Activated naive CD8-positive, alpha-beta T cell treated with anti-CD3 and anti-CD28 coated beads, Interleukin-2, amount 50 U/mL, for 24 hours (primary cell): ENCODE measurements at regions not wholly inside any gene's neighbourhood (a gene's known extent, or its start where the extent isn't known, plus 50 kb on each side); places are given as distances from the start of the nearest gene placed in this dataset.

Experiments used
- ATAC-seq: fragments of 150-1000 bp; cut with Tn5 transposase; one replicate; pipeline ENCODE4 v1.10.0; 2021
- DNase-seq: peaks from one replicate; pipeline ENCODE4 v3.0.0; 2021
- H3K27ac Mint-ChIP-seq: one replicate; pipeline ENCODE4 v1.8.0; 2021; ENCODE audit warnings: mild to moderate bottlenecking, mixed read lengths
- H3K27me3 Mint-ChIP-seq: one replicate; pipeline ENCODE4 v1.8.0; 2021; ENCODE audit warnings: mixed read lengths
- H3K36me3 Mint-ChIP-seq: one replicate; pipeline ENCODE4 v1.8.0; 2021; ENCODE audit warnings: low read depth, mixed read lengths
- H3K4me1 Mint-ChIP-seq: one replicate; pipeline ENCODE4 v1.8.0; 2021; ENCODE audit warnings: mixed read lengths
- H3K4me3 Mint-ChIP-seq: one replicate; pipeline ENCODE4 v1.8.0; 2021; ENCODE audit warnings: mild to moderate bottlenecking, moderate library complexity, mixed read lengths
- H3K9me3 Mint-ChIP-seq: one replicate; pipeline ENCODE4 v1.8.0; 2021; ENCODE audit warnings: mixed read lengths

DNA sequence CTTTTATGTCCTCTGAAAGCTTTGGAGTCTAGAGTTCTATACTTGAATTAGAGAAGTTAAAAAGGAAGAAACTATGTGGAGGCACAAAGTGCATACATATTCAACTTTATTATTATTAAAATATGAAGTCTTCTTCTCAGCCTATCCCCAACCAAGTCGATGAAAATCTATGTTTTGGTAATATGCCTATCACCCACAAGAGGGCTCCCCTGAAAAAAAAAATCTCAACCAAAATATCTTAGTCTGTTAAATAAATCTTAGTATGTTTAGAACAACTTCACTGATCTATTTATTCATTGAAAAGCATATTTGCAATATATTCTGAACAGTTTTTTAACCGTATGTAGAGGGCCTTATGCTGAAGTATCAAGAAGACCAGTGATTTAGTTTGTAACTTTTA is 804.5 kb downstream of the TDRD15 start:
- peaks cover 19% of the 10 kb centered on the region for H3K9me3 Mint-ChIP-seq
- ATAC-seq: no peak
- no peak overlapping the region for H3K4me3 Mint-ChIP-seq
- H3K36me3 Mint-ChIP-seq: no peaks in the 10 kb centered on the region
- H3K27me3 Mint-ChIP-seq: no peaks in the 10 kb centered on the region
- no peak for DNase-seq
- H3K4me1 Mint-ChIP-seq: no peaks in the 10 kb centered on the region
- H3K27ac Mint-ChIP-seq: no peak overlapping the region

- Mint-ChIP-seq H3K27ac (no peak overlapping the region), H3K27me3 (no peaks in the 10 kb centered on the region), H3K36me3 (no peaks in the 10 kb centered on the region), H3K9me3 (peaks cover 13% of the 10 kb centered on the region), H3K4me1 (no peaks in the 10 kb centered on the region), H3K4me3 (no peak overlapping the region)
- ATAC-seq: no peak
- no peak for DNase-seq
Measured at GRCh38 chr2:21930226-21930625, 806.5 kb downstream of the TDRD15 start.

GRCh38 chr2:21939967-21940366 is 816.2 kb downstream of the TDRD15 start:
- H3K27ac Mint-ChIP-seq: no peak overlapping the region
- peaks cover 16% of the 10 kb centered on the region for H3K9me3 Mint-ChIP-seq
- H3K27me3 Mint-ChIP-seq: no peaks in the 10 kb centered on the region
- H3K36me3 Mint-ChIP-seq: no peaks in the 10 kb centered on the region
- no peak overlapping the region for H3K4me3 Mint-ChIP-seq
- H3K4me1 Mint-ChIP-seq: no peaks in the 10 kb centered on the region
- DNase-seq: no peak
- no peak for ATAC-seq

DNA sequence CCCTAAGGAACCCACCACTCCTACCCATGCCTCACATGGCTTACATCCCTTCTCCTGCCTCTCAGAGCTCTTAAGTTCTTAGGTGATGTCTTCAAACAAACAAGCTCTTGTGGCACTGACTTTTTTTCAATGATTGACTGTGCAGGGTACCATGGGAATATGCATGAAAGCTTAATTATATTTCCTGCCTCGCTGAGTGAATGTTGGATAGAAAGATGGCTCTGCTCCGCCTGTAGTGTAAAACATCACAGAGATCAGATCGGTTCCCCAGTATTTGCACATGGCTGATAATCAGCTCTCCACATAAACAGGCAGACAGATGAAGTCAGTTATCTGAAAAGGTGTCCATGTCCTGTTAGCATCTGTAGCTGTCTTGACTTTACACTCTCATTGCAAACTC is 820.8 kb downstream of the TDRD15 start:
- Mint-ChIP-seq H3K27ac (no peak overlapping the region), H3K36me3 (no peaks in the 10 kb centered on the region), H3K27me3 (no peaks in the 10 kb centered on the region), H3K4me1 (no peaks in the 10 kb centered on the region), H3K9me3 (peaks cover 24% of the 10 kb centered on the region), H3K4me3 (no peak overlapping the region)
- ATAC-seq (no peak), DNase-seq (no peak)

GRCh38 chr2:21945658-21946057 is 821.9 kb downstream of the TDRD15 start:
- H3K36me3 Mint-ChIP-seq: no peaks in the 10 kb centered on the region
- no peaks in the 10 kb centered on the region for H3K4me1 Mint-ChIP-seq
- no peaks in the 10 kb centered on the region for H3K27me3 Mint-ChIP-seq

DNA sequence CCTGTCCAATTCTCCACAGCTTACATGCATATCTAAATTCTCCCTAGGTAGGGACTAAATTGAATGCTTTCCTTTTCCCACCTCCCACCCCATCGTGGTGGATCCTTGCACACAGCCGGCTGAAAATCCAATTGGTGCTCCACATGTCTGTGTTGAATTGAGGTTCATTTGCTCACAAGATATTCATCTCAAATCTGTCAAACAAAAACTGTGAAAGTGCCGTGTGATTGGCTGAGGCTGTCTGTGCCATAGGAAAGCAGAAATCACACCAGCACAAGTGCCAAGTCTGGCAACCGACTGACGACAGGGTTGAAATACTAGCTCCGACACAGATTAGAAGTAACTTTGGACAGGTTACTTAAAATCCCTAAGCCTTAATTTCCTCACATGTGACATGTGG is 823.3 kb downstream of the TDRD15 start:
- no peak for DNase-seq
- no peak for ATAC-seq
- no peaks in the 10 kb centered on the region for H3K4me1 Mint-ChIP-seq
- no peak overlapping the region for H3K27ac Mint-ChIP-seq
- no peak overlapping the region for H3K4me3 Mint-ChIP-seq
- H3K36me3 Mint-ChIP-seq: no peaks in the 10 kb centered on the region
- H3K9me3 Mint-ChIP-seq: peaks cover 20% of the 10 kb centered on the region
- H3K27me3 Mint-ChIP-seq: no peaks in the 10 kb centered on the region

More at GRCh38 chr2:21945658-21946057, 821.9 kb downstream of the TDRD15 start:
- H3K9me3 Mint-ChIP-seq: peaks cover 24% of the 10 kb centered on the region
- H3K27ac Mint-ChIP-seq: no peak overlapping the region
- H3K4me3 Mint-ChIP-seq: no peak overlapping the region
- ATAC-seq: no peak
- no peak for DNase-seq

DNA sequence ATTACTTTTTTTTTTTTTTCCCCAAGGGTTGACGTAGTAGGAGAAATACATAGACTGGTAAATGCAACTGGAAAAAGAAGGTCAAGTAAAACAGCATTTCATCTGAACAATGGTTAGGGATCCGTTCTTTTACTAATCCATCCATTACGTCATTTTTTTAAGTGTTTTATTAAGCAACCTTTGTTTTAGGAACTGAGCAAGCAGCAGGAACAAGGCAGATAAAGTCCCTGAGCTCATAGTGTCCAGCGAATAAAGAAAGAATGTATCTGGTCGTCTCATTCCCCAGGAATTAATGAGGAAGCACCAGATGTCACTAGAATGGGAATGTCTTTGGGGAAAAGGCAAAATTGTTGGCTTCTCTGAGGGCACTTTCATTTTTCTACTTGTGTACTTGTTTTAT is 842.4 kb downstream of the TDRD15 start:
- Mint-ChIP-seq H3K27ac (no peak overlapping the region), H3K36me3 (no peaks in the 10 kb centered on the region), H3K9me3 (peaks cover 16% of the 10 kb centered on the region), H3K27me3 (no peaks in the 10 kb centered on the region), H3K4me3 (no peak overlapping the region), H3K4me1 (no peaks in the 10 kb centered on the region)
- ATAC-seq (no peak), DNase-seq (no peak)

GRCh38 chr2:21970971-21971370 is 847.2 kb downstream of the TDRD15 start:
- Mint-ChIP-seq H3K27me3 (no peaks in the 10 kb centered on the region), H3K4me3 (no peak overlapping the region), H3K27ac (no peak overlapping the region), H3K4me1 (no peaks in the 10 kb centered on the region), H3K9me3 (peaks cover 8% of the 10 kb centered on the region), H3K36me3 (no peaks in the 10 kb centered on the region)
- no peak for DNase-seq
- no peak for ATAC-seq

DNA sequence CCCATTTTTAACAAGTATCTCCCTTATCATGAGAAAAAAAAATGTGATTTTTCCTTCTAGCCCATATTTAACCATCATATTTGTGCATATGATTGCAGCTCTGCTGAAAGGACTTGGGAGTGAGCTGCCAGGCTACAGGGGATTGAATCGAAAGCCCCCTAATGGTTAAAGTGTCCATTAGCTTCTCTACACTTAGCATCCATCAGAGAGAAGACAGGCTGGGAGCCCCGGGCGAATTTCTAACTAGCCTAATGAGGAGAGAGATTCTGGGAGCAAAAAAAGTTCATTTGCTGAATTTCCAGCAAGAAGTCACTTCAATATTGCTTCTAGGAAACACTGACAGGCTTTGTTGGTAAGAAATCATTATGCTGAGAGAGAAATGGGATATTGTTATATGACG is 848.8 kb downstream of the TDRD15 start:
- no peak for DNase-seq
- no peak overlapping the region for H3K4me3 Mint-ChIP-seq
- no peaks in the 10 kb centered on the region for H3K27me3 Mint-ChIP-seq
- no peak for ATAC-seq
- H3K4me1 Mint-ChIP-seq: no peaks in the 10 kb centered on the region
- H3K9me3 Mint-ChIP-seq: no peaks in the 10 kb centered on the region
- no peak overlapping the region for H3K27ac Mint-ChIP-seq
- H3K36me3 Mint-ChIP-seq: no peaks in the 10 kb centered on the region

GRCh38 chr2:21981127-21981526 is 857.4 kb downstream of the TDRD15 start:
- no peaks in the 10 kb centered on the region for H3K4me1 Mint-ChIP-seq
- H3K27me3 Mint-ChIP-seq: no peaks in the 10 kb centered on the region
- H3K9me3 Mint-ChIP-seq: peaks cover 32% of the 10 kb centered on the region
- H3K36me3 Mint-ChIP-seq: no peaks in the 10 kb centered on the region
- no peak overlapping the region for H3K4me3 Mint-ChIP-seq
- DNase-seq (no peak), ATAC-seq (no peak)
- H3K27ac Mint-ChIP-seq: no peak overlapping the region

DNA sequence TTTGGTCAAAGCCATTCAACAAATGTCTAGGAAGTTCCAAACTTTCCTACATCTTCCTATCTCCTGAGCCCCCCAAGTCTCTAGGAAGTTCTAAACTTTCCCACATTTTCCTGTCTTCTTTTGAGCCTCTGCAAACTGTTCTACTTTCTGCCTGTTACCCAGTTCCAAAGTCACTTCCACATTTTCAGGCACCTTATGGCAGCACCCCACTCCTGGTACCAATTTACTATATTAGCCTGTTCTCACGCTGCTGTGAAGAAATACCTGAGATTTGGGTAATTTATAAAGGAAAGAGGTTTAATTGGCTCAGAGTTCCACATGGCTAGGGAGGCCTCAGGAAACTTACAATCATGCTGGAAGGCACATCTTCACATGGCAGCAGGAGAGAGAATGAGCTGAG is 869.2 kb downstream of the TDRD15 start:
- Mint-ChIP-seq H3K27ac (no peak overlapping the region), H3K9me3 (peaks cover 33% of the 10 kb centered on the region), H3K27me3 (no peaks in the 10 kb centered on the region)

GRCh38 chr2:21996339-21996738 is 872.6 kb downstream of the TDRD15 start:
- Mint-ChIP-seq H3K4me3 (no peak overlapping the region), H3K36me3 (peaks cover 4% of the 10 kb centered on the region), H3K9me3 (peaks cover 30% of the 10 kb centered on the region), H3K4me1 (no peaks in the 10 kb centered on the region), H3K27me3 (no peaks in the 10 kb centered on the region), H3K27ac (no peak overlapping the region)
- no peak for ATAC-seq
- DNase-seq: no peak

More for the DNA sequence above, 869.2 kb downstream of the TDRD15 start:
- H3K4me3 Mint-ChIP-seq: no peak overlapping the region
- no peaks in the 10 kb centered on the region for H3K4me1 Mint-ChIP-seq
- ATAC-seq (no peak), DNase-seq (no peak)
- peaks cover 4% of the 10 kb centered on the region for H3K36me3 Mint-ChIP-seq

- Mint-ChIP-seq H3K9me3 (peaks cover 11% of the 10 kb centered on the region), H3K27ac (no peak overlapping the region), H3K36me3 (no peaks in the 10 kb centered on the region), H3K27me3 (no peaks in the 10 kb centered on the region), H3K4me1 (no peaks in the 10 kb centered on the region), H3K4me3 (no peak overlapping the region)
- ATAC-seq (no peak), DNase-seq (no peak)
Measured at GRCh38 chr2:21999522-21999921, 875.8 kb downstream of the TDRD15 start.

DNA sequence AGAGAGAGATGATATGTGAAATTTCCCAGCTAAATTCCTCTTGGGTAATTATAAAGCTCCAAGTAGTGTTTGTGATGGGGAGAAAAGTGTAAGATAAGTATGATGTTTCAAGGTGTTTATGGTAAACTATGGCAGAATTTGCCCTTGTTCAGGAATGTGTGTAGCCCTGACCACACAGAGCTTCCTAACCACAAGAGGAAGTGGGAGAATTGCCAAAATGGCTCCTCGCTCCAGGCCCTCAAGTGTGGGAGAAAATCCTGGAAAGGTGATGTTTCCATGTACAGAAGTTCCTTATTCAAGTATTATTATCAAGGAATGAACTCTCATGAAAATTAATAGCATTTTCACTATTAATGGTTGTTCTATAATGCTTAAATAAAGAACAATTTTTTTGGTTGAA is 878.3 kb downstream of the TDRD15 start:
- no peaks in the 10 kb centered on the region for H3K36me3 Mint-ChIP-seq

GRCh38 chr2:22003270-22003669 is 879.5 kb downstream of the TDRD15 start:
- Mint-ChIP-seq H3K4me3 (no peak overlapping the region), H3K27me3 (no peaks in the 10 kb centered on the region), H3K36me3 (no peaks in the 10 kb centered on the region), H3K9me3 (peaks cover 16% of the 10 kb centered on the region), H3K4me1 (no peaks in the 10 kb centered on the region), H3K27ac (no peak overlapping the region)
- no peak for DNase-seq
- ATAC-seq: no peak

More for the DNA sequence above, 878.3 kb downstream of the TDRD15 start:
- H3K9me3 Mint-ChIP-seq: peaks cover 10% of the 10 kb centered on the region
- no peaks in the 10 kb centered on the region for H3K4me1 Mint-ChIP-seq
- no peak overlapping the region for H3K4me3 Mint-ChIP-seq
- ATAC-seq (no peak), DNase-seq (no peak)
- no peak overlapping the region for H3K27ac Mint-ChIP-seq
- no peaks in the 10 kb centered on the region for H3K27me3 Mint-ChIP-seq

DNA sequence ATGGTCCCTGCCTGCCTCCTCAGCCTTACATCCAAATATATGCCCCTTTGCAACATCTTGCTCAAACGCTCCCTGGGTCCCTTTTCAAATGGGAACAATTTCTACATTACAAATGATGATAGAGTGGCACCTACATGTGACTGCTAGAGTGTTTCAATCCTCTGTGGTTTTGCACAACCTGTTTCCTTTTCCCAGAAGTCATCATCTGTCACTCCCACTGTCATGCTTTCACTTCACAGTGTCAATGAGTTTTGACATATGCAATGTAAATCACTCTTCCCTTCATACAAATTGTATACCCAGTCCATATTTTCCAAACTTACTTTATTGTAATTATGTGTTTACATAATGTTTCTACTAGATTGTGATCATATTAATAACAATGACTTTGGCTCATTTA is 887.3 kb downstream of the TDRD15 start:
- DNase-seq: no peak
- Mint-ChIP-seq H3K4me3 (no peak overlapping the region), H3K36me3 (no peaks in the 10 kb centered on the region), H3K27me3 (no peaks in the 10 kb centered on the region), H3K27ac (no peak overlapping the region), H3K9me3 (peaks cover 23% of the 10 kb centered on the region), H3K4me1 (no peaks in the 10 kb centered on the region)
- ATAC-seq: no peak
